Skeletal muscle cell (primary cell): ENCODE measurements at regions not wholly inside any gene's neighbourhood (a gene's known extent, or its start where the extent isn't known, plus 50 kb on each side); places are given as distances from the start of the nearest gene placed in this dataset.
A peak's percentile ranks its signal among the peaks of the same experiment; 100 is the strongest.
"Not testable (repeated sequence)": the region's sequence is repeated elsewhere in the genome, so short reads cannot be mapped to it uniquely, and the experiment has no call there.

Experiments used
- DNase-seq: peaks from one replicate; pipeline ENCODE4 v3.0.0-alpha.2; 2010; ENCODE audit warnings: low read depth
- H3K4me3 ChIP-seq: 2 replicates; pipeline ENCODE4 v1.5.1; 2011; ENCODE audit warnings: low read depth, mild to moderate bottlenecking, control low read depth, low read length, moderate library complexity

GRCh38 chr10:93218386-93218785 is 144.7 kb downstream of the CYP26A1 start:
- H3K4me3 ChIP-seq, result no peak overlapping the region
- DNase-seq, result no peak

DNA sequence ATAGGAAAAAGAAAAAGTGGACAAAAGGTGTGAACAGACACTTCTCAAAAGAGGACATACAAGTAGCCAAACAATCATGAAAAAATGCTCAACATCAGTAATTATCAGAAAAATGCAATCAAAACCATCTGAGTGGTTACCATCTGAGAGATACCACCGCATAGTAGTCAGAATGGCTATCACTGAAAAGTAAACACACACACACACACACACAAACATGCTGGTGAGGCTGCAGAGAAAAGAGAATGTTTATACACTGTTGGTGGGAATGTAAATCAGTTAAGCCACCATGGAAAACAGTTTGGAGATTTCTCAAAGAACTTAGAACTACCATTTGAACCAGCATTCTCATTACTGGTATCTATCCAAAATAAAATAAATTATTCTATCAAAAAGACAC is 145.7 kb downstream of the CYP26A1 start:
- no peak for DNase-seq
- no peak overlapping the region for H3K4me3 ChIP-seq

GRCh38 chr10:93220296-93221170 is 146.8 kb downstream of the CYP26A1 start:
- DNase-seq, result no peak
- no peak overlapping the region for H3K4me3 ChIP-seq

DNA sequence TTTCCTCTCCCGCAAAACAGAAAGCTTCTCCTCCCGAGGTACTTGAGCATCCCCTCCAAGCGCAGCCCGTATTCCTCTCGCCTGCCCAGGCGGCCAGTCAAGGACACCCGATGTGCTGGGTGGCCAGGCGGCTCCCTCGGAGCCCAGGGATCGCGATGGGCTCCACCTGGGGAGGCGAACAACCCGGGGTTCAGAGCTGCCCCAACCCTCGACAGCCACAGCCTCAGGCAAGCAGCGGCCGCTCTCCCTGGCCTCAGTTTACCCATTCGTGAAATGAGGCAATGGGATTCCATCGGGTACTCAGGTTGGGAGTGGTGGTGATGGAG is 147.4 kb downstream of the CYP26A1 start:
- no peak overlapping the region for H3K4me3 ChIP-seq
- DNase-seq, result no peak

DNA sequence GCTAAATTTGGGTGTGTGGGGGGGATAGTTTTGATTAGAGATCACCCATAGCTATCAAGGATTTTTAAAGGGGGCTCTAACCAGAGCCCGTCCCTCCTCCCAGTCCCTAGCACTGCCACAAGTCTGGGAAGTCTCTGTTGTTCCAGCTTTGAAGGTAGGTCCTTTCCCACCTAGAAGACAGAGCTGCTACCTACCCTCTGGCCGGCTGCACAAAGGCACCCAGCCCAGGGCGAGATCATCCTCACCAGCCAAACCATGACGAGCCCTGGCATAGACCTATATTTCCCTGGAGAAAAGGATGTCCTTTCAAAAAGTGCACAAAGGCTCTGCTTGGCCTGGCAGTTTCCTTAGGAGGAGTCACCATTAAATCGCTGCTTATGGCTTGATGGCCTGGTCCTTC is 147.8 kb downstream of the CYP26A1 start:
- DNase-seq, result no peak
- H3K4me3 ChIP-seq, result no peak overlapping the region

DNA sequence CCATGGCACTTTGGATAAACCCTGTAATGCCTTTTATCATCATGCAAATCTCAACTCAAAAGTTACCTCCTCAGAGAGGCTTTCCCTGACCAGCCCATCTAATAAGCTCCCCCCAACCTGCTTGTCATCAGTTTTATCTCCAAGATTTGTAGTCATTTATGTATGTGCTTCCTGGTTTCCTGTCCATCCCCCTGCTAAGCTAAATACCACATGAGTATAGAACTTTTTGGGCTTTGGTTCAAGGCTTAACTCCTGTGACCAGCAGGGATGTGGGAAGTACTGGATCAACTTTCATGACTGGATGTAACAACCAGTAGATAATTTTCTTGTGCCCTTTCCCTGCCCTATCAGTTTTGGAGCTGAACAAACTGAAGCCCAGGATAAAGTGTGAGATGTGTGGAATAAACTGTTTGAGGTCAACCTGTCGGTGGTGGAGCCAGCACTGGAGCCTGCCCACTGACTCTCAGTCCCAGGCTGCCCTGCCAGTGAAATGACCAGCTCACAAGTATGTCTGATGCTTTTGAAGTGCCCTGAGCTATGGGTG is 148.6 kb downstream of the CYP26A1 start:
- DNase-seq, result no peak
- H3K4me3 ChIP-seq, result no peak overlapping the region

- DNase-seq, result no peak
- no peak overlapping the region for H3K4me3 ChIP-seq
Observed at GRCh38 chr10:93222876-93223275, 149.2 kb downstream of the CYP26A1 start.

DNA sequence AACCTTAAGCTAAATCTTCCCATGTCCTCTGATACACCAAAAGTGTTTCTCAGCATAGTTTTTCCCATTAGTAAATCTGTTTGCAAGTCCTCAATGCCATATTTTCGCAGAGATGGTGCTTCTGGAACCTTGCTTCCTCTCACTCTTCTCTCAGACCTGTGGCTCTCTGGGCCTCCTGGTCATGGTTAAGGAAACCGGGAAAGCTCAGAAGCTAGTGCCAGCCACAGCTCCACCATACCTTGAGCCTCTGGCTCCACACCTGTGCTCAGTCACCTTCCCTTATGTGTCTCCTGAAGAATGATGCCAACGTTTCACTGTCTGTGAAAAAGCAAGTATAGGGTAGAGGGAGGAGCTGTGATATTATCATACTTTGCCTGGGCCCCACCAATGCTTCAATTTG is 149.6 kb downstream of the CYP26A1 start:
- H3K4me3 ChIP-seq, result no peak overlapping the region
- DNase-seq, result no peak

GRCh38 chr10:93224005-93224779 is 150.5 kb downstream of the CYP26A1 start:
- no peak for DNase-seq
- no peak overlapping the region for H3K4me3 ChIP-seq

GRCh38 chr10:93225938-93226337 is 152.2 kb downstream of the CYP26A1 start:
- H3K4me3 ChIP-seq, result no peak overlapping the region
- DNase-seq, result no peak

- no peak overlapping the region for H3K4me3 ChIP-seq
- DNase-seq, result no peak
Observed at GRCh38 chr10:93226619-93227018, 152.9 kb downstream of the CYP26A1 start.

DNA sequence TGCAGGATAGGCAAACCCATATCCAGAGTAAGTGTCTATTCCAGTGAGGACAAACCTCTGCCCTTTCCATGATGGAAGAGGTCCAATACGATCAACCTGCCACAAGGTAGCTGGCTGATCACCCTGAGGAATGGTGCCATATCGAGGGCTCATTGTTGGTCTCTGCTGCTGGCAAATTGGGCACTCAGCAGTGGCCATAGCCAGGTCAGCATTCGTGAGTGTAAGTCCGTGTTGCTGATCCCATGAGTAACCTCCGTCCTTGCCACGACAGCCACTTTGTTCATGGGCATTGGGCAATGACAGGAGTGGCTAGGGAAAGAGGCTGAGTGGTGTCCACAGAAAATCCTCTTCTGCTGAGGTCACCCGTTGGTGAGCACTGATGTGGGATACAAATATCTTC is 156.9 kb downstream of the CYP26A1 start:
- not testable (repeated sequence) for H3K4me3 ChIP-seq, DNase-seq

DNA sequence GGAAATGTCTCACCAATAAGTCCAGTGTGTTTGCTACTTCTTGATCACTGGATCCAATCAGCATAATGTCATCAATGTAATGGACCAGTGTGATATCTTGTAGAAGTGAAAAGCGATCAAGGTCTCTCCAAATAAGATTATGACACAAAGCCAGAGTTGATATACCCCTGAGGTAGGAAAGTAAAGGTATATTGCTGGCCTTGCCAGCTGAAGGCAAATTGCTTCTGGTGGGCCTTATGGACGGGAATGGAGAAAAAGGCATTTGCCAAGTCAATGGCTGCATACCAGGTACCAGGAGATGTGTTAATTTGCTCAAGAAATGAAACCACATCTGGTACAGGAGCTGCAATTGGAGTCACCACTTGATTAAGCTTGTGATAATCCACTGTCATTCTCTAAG is 158.5 kb downstream of the CYP26A1 start:
- not testable (repeated sequence) for DNase-seq, H3K4me3 ChIP-seq

DNA sequence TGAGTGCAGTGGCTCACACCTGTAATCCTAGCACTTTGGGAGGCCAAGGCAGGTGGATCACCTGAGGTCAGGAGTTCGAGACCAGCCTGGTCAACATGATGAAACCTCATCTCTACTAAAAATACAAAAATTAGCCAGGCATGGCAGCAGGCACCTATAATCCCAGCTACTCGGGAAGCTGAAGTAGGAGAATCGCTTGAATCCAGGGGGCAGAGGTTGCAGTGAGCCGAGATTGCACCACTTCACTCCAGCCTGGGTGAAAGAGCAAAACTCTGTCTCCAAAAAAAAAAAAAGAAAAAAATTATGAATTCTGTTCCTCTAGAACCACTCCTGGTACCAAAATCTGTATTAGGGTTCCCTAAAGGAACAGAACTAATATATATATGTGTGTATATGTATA is 161.2 kb downstream of the CYP26A1 start:
- not testable (repeated sequence) for DNase-seq, H3K4me3 ChIP-seq

DNA sequence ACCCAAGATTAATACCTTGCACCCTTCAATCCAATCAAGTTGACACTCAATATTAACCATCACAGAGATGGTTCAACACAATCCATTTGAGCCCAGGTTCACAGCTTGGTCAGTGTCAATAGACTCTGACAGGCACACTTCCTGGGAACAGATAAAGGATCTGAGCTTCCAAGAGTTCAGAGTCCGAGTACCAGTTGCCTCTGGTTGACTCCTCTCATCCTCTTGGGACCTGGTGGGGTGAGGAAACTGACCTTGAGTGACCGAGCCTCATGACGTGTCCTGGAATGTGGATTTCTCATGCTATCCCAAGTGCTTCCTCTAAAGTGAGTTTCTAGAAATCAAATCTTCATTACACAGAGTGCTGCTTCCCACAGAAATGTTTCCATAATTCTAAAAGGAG is 162.0 kb downstream of the CYP26A1 start:
- DNase-seq, result peak; percentile 26
- H3K4me3 ChIP-seq, result no peak overlapping the region

DNA sequence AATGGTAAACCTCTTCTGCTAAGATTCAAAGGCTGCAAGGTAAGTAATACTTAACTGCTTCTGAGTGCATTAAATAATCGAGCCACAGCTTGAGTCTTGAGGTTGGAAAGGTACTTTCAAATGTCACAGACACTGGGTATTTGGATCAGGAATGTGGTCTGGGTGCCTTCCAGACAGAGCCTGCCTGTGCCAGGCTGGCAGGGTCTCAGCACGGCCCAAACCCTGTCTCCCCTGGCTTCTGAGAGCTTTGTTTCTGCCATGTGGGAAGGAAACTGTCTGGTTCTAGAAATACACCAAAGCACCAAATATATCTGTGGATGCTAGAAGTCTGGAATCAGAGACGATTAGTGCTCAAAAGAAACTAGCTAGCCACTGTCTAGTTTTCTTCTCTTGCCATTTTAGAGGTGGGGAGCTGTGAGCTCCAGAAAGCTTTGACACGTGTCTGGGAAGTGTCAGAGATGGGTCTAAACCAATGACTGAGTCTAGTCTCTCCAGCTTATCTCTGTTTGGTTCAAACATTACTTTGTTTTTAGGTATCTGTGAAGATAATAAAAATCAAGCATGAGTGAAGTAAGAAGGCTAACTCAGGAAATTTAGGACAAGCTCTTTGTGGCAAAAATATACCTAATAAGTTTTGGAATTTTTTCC is 162.8 kb downstream of the CYP26A1 start:
- H3K4me3 ChIP-seq, result no peak overlapping the region
- DNase-seq, result no peak

DNA sequence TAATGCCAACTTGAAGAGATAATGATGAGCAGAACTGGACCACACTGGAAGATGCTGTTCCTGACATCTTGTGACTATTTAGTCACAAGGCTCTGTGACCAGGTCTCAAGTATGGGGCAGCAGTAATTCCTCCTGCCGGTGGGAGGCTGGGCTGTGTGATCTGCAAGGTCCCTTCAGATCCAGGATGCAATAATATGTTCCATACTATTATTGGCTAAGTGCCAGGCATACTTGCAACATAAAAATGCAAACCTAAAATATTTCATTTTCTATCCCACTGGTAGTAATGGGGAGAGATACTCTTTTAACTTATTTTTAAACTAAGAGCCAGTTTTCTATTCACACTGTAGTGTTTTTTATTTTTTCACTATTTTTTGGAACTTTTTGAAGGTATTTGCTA is 171.5 kb downstream of the CYP26A1 start:
- DNase-seq, result no peak
- no peak overlapping the region for H3K4me3 ChIP-seq

DNA sequence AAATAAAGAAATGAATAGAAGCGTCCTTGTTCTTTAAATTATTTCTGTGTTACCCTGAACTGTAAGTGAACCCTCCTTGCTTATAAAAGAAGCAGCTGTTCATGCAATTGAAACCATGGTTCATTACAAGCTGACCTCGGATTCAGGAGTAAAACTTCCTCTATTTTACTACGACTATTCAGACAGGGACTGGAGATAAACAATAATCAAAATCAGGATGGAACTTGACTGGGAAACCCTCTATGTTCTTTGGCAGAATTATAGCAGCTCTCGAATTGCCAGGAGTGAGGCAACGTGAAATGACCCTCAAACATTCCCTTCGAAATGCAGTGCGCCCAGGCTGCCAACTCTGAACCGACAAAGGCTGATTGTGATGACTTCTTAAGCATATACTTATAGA is 172.1 kb downstream of the CYP26A1 start:
- H3K4me3 ChIP-seq, result no peak overlapping the region
- no peak for DNase-seq

DNA sequence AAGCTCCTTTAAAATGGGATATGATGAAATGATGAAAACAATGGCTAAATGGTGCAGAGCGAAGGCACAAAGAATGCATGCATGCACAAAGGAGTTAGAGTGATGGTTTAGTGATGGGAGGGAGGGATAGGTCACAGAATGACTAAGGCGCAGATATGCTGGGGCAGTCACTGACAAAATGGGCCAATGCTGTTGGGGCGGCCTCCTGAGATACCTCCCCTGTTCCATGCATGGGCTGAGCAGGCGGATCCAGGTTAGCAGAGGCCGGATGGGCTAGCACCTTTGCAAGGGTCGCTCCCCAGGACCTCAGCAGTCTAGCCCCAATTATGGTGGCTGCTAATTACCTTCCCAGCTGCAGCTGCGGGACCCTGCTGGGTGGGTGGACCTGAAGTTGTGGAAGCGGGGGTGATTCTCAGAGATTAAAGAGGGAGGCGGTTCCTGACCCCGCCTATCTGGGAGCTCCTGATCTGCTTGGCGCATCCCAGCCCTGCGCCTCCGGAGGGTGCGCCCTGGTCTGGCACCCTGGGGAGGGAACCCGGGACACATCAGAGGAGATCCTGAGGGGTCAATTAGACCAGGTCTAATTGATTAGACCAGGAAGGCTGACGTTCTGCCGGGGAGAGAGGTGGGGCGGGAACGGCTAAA is 175.0 kb downstream of the CYP26A1 start:
- no peak overlapping the region for H3K4me3 ChIP-seq
- DNase-seq, result no peak

- no peak for DNase-seq
Observed at GRCh38 chr10:93250010-93250409, 176.3 kb downstream of the CYP26A1 start.

More at GRCh38 chr10:93250010-93250409, 176.3 kb downstream of the CYP26A1 start:
- no peak overlapping the region for H3K4me3 ChIP-seq
